ENCODE measurements at regions not wholly inside any gene's neighbourhood (a gene's known extent, or its start where the extent isn't known, plus 50 kb on each side); places are given as distances from the start of the nearest gene placed in this dataset.

DNA sequence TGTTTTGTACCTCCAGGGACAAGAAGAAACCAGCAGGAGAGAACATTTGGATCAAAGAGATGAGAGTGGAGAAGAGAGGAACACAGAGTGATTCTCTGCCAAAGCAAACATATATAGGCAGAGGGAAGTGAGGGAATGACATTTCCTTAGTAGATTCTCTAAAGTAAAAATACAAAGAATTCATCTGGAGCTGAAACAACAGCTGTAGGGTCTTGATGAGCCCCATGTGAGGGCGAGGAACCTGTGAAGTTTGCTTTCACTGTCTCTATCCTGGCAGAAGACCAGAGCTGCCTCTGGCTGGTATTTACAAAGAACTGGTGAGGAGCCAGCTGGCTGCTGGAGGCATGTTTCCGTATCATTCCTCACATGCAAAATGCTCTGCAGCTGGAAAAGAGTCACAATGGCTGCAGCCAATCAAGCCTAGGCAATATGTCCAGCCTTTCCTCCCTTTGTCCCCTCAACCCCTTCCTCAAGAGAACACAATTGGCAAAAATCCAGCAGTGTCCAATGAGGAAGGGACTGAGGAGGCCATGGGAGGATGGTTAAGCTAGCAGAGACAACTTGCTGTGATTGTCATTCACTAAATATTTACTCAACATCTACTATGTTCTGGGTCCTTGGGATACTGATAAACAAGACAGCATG is 122.5 kb downstream of the PHLDA1 start:
- no peak for DNase-seq (ENCODE audit: low read depth in 2 of 2)

- no peak for DNase-seq (ENCODE audit: low read depth in 2 of 2)
Observed at GRCh38 chr12:75905922-75906321, 125.7 kb downstream of the PHLDA1 start.

DNA sequence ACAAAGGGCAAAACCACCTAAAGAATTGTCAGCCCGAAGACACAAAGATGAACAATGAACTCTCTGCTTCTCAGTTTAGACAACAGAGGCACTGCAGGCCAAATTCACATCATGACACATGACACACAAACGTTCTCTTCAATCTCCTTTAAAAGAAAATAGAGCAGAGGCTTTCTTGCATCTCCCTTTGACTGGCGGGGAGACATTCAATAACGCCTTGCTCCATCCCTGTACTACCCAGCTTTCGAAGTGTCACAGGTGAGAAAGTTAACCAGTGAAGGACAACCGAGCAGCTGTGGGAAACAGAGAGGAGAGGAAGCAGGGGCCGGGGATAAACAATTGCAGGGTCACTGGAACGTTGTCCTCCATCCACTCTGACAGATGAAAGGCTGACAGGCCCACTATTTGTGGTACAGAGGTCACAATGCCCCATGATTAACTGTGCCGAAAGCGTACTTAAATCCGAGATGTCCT is 130.8 kb downstream of the PHLDA1 start:
- no peak for DNase-seq (ENCODE audit: low read depth in 2 of 2)

GRCh38 chr12:75900226-75900625 is 131.3 kb downstream of the PHLDA1 start:
- DNase-seq (ENCODE audit: low read depth in 2 of 2), result no peak

- no peak for DNase-seq (ENCODE audit: low read depth in 2 of 2)
Observed at GRCh38 chr12:75894965-75895754, 136.4 kb downstream of the PHLDA1 start.

DNA sequence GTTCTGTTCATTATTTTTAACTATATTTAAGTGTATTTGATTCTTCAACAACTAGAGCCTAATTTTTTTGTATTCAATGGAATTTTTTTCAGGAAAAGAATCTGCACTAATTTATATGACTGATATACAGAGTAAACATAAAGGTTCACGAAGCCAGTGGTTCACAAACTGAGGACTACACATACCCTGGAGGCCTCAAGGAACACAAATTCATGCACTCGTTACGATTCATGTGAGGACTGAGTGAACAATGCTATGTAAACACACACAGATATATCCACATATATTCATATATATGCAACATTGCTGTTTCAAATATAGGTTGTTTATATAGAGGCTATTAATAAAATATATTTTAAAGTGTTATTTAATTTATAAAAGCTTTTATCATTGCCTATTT is 137.8 kb downstream of the PHLDA1 start:
- DNase-seq (ENCODE audit: low read depth in 2 of 2), result no peak

DNA sequence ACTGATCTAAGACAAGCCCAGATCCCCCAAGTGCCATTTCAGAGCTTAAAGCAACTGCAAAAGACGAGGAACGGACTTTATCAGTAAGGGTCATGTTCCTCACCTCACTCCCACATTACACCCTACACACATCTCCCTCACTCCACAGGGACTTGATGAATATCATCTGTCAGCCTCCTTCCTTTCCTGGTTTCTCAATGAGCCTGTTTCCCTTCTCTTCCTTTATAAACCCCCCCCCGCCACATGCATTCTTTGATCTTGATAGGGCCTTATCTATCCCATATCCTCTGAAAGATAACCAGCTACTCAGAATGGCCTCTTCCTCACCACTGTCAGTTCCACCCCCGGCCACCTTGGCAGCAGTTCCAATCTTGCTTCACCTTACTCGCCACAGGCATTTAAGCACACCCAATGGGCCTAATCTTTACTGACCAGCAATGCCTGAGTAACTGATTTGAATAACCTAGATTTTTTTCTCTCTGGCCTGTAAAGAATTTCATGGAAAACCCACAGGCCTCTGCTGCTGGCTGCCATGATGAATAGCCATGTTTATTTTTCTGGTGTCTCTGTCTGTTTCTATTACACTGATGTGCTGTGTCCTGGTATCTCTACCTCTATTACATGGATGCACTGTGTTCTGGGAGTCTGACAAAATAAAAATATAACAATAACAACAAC is 138.7 kb downstream of the PHLDA1 start:
- DNase-seq (ENCODE audit: low read depth in 2 of 2), result no peak

DNA sequence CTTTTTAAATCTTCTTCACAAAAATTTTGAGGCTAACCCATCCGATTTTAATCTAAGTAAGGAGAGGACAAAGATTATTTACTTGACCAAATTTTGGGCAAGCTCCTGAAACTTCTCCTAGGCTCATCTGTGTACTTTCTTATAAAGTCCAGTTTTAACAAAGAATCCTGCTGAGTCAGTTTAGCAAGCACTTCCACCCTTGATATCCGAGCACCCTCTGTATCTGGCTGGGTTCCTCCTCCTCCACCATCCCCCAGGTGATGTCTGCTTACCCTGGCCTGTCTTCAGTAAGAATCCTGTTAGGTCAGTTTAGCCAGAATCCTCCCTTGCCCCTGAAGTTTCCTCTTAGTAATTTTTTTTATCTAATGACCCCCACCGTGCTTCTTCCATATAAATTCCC is 140.5 kb downstream of the PHLDA1 start:
- DNase-seq (ENCODE audit: low read depth in 2 of 2), result no peak

DNA sequence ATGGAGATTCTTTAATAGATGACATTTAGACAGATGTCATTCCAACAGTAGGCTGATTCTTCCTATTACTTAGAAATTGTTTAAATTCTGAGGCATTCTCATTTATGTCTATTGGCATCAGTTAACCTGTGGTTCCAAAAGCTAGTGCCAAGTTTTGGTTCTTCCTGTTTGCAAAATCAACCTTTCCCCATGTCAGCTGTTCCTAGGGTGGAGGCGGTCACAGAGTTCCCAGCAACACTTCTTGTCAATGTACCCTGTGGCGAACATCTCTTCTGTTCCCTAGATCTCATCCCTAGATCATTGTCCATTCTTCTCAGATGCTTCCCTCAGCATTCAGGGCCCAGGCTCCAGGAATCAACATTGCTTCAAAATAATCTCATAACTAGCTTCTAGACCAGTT is 140.9 kb downstream of the PHLDA1 start:
- DNase-seq (ENCODE audit: low read depth in 2 of 2), result no peak

- DNase-seq (ENCODE audit: low read depth in 2 of 2), result no peak
Observed at GRCh38 chr12:75890141-75890540, 141.4 kb downstream of the PHLDA1 start.

GRCh38 chr12:75888874-75889613 is 142.5 kb downstream of the PHLDA1 start:
- no peak for DNase-seq (ENCODE audit: low read depth in 2 of 2)

GRCh38 chr12:75888399-75888798 is 143.2 kb downstream of the PHLDA1 start:
- no peak for DNase-seq (ENCODE audit: low read depth in 2 of 2)

GRCh38 chr12:75887979-75888378 is 143.6 kb downstream of the PHLDA1 start:
- DNase-seq (ENCODE audit: low read depth in 2 of 2), result no peak

DNA sequence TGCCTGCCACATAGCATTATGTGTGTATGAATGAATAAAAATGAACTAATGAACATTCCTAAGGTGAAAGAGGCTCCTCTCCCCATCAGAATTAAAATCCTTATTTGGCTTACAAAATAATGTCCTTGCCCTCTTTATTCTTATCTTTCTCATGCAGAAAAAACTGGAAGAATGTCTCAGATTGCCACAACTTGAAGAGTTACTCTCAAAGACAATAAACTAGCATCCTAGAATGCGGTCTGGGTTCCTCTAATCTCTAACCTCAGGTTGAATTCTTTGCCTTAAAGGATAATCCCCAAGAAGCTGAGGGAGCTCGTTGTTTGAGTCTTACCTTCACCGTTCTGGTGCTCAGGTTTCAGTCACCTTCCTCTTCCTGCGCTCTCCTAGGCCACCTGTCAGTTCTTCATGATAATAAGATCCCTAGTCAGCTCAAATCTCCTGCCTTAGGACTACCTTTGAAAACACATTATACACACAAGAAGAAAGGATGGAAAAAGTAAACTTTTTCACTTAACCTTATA is 147.1 kb downstream of the PHLDA1 start:
- DNase-seq (ENCODE audit: low read depth in 2 of 2), result no peak

DNA sequence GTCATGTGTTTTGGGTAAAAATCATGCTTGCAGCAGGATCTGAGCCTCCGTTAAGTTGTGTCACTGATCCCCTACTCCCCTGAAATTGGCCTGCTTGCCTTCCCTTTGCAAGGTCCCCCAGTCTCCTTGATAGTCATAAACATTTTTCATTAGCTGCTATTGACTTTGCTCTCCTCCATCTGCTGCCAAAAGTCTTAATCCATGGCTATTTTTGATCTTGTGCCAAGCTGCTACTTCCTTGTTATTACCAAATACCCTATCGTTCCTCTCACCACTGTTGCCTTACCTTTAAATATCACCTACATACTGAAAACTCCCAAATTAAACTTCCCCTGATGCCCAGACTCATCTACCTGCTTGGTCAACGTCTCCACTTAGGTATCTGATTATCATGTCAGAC is 148.3 kb downstream of the PHLDA1 start:
- no peak for DNase-seq (ENCODE audit: low read depth in 2 of 2)

DNA sequence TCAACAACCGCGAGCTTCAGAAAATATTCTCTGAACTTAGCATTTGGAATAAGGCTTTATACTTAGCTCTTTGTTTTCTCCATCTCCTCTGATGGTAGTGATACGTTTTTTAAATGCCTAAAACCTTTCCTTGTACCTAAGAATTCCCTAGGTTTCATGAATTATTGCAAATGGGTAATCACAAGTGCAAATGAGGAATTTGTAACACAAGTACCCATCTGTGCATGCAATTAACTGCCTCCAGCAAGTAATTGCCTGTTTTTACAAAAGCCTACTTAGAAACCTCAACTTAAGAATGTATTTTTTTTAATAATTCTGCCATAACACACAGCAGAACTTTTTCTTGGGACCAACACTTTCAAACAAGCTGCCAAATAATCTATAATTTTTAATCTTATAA is 149.2 kb downstream of the PHLDA1 start:
- DNase-seq (ENCODE audit: low read depth in 2 of 2), result no peak

- no peak for DNase-seq (ENCODE audit: low read depth in 2 of 2)
Observed at GRCh38 chr12:75881920-75882319, 149.7 kb downstream of the PHLDA1 start.

DNA sequence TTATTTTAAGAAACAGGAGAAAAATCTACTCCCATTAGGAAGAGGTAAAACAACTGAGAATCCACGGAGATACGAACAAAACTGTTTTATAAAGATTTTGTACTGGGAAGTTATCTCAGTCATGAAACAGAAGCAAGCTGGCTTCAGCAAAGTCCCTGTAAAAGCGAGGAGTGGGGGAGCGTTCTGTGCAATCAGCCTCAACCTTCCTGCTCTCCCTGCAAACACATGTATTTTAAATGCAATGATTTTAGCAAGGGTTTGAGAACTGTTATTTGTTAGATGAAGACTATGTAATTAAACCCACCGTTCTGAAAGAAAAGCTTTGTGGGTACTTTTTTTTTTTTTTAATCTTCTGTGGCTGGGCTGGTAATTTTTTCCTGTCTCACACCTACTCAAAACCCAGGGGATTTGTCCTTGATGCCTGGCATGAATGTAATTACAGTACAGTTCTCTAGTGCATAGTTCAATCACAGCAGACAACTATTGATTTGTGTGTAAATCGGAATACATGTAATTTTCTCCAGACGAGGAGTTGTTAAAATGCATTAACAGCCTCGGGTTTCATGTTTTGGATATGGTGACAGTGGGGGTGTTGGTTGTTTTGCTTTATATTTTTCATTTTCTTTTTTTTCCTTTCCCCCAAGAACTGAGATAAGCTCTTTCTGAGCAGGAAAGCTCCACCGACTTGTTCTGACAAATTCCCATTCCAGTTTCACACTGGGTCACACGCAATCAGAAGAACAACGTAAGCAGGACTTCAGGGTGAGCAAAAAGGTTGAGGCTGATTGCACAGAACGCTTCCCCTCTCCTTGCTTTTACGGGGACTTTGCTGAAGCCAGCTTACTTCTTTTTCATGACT is 153.6 kb downstream of the PHLDA1 start:
- no peak for DNase-seq (ENCODE audit: low read depth in 2 of 2)

- no peak for DNase-seq (ENCODE audit: low read depth in 2 of 2)
Observed at GRCh38 chr12:75876832-75877762, 154.5 kb downstream of the PHLDA1 start.

DNA sequence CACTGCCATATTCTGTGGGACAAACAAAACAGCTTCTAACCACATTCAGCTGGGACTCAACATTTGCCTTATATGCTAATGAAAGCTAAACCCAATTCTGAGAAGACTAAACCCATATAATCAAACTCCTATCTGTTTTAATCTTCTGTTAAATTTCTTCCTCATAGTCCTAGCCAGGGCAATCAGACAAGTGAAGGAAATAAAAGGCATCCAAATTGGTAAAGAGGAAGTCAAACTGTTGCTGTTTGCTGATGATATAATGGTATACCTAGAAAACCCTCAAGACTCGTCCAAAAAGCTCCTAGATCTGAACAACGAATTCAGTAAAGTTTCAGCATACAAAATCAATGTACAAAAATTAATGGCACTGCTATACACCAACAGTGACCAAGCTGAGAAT is 157.1 kb downstream of the PHLDA1 start:
- no peak for DNase-seq (ENCODE audit: low read depth in 2 of 2)

All from activated CD4-positive, alpha-beta T cell treated with anti-CD3 and anti-CD28 coated beads for 24 hours (primary cell).